Pulmonary artery endothelial cell (primary cell): ENCODE measurements at regions not wholly inside any gene's neighbourhood (a gene's known extent, or its start where the extent isn't known, plus 50 kb on each side); places are given as distances from the start of the nearest gene placed in this dataset.
"Not testable (repeated sequence)": the region's sequence is repeated elsewhere in the genome, so short reads cannot be mapped to it uniquely, and the experiment has no call there.

ENCODE experiments used
- DNase-seq: peaks from one replicate; pipeline ENCODE4 v3.0.0-alpha.2; 2011; ENCODE audit warnings: low read depth, low spot score

GRCh38 chr1:96178053-96178452 is 543.5 kb upstream of the PTBP2 start:
- DNase-seq: no peak

- no peak for DNase-seq
Measured at GRCh38 chr1:96183485-96183884, 538.1 kb upstream of the PTBP2 start.

GRCh38 chr1:96183928-96184327 is 537.7 kb upstream of the PTBP2 start:
- DNase-seq: no peak

- DNase-seq: no peak
Measured at GRCh38 chr1:96185181-96185580, 536.4 kb upstream of the PTBP2 start.

- no peak for DNase-seq
Measured at GRCh38 chr1:96187020-96187419, 534.6 kb upstream of the PTBP2 start.

- no peak for DNase-seq
Measured at GRCh38 chr1:96191165-96191564, 530.4 kb upstream of the PTBP2 start.

GRCh38 chr1:96206451-96206850 is 515.1 kb upstream of the PTBP2 start:
- DNase-seq: no peak

- no peak for DNase-seq
Measured at GRCh38 chr1:96207936-96208335, 513.6 kb upstream of the PTBP2 start.

GRCh38 chr1:96208428-96208827 is 513.2 kb upstream of the PTBP2 start:
- DNase-seq: no peak

GRCh38 chr1:96210054-96210453 is 511.5 kb upstream of the PTBP2 start:
- no peak for DNase-seq

- DNase-seq: no peak
Measured at GRCh38 chr1:96211202-96211601, 510.4 kb upstream of the PTBP2 start.

GRCh38 chr1:96214982-96215381 is 506.6 kb upstream of the PTBP2 start:
- DNase-seq: no peak

GRCh38 chr1:96220651-96221050 is 500.9 kb upstream of the PTBP2 start:
- DNase-seq: no peak

- DNase-seq: no peak
Measured at GRCh38 chr1:96222701-96223100, 498.9 kb upstream of the PTBP2 start.

GRCh38 chr1:96224229-96224628 is 497.4 kb upstream of the PTBP2 start:
- DNase-seq: not testable (repeated sequence)

GRCh38 chr1:96233422-96233821 is 488.2 kb upstream of the PTBP2 start:
- DNase-seq: no peak

- DNase-seq: no peak
Measured at GRCh38 chr1:96234299-96234698, 487.3 kb upstream of the PTBP2 start.

- peak; percentile 10 for DNase-seq
Measured at GRCh38 chr1:96236156-96236739, 485.3 kb upstream of the PTBP2 start.

- DNase-seq: no peak
Measured at GRCh38 chr1:96238426-96238825, 483.2 kb upstream of the PTBP2 start.

GRCh38 chr1:96240438-96240837 is 481.1 kb upstream of the PTBP2 start:
- DNase-seq: no peak

GRCh38 chr1:96253246-96254035 is 468.1 kb upstream of the PTBP2 start:
- DNase-seq: no peak

GRCh38 chr1:96256130-96256790 is 465.3 kb upstream of the PTBP2 start:
- DNase-seq: no peak

- DNase-seq: no peak
Measured at GRCh38 chr1:96259399-96259798, 462.2 kb upstream of the PTBP2 start.
